ENCODE measurements at regions not wholly inside any gene's neighbourhood (a gene's known extent, or its start where the extent isn't known, plus 50 kb on each side); places are given as distances from the start of the nearest gene placed in this dataset.

DNA sequence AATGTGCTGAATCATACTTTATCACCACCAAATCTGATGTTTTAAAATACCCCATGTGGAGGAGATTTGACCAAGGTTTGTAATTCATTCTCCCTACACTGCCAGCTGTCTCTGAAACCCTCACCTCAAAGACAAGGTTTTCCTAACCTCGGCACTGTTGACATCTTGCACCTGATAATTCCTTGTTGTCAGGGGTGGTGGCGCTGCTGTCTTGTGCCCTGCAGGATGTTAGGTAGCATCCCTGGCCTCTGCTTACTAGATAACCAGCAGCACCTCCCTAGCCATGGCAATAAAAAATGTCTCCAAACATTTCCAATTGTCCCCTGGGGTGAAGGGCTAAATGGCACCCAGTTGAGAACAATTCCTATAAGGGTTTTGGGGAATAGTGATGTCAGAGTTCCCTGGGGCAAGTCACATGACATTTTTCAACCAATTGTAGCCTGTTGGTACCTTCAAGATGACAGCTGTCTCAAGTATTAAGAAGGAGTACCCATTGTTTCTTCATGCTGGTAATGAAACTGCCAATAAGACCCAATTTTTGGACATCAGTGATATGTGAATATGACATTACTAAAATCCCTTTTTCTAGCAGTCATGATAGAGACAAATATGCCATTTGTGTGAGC is 160.6 kb upstream of the PLCXD3 start:
- DNase-seq (ENCODE audit: low read depth), result no peak

GRCh38 chr5:41670216-41670615 is 159.8 kb upstream of the PLCXD3 start:
- no peak for DNase-seq (ENCODE audit: low read depth)

- no peak for DNase-seq (ENCODE audit: low read depth)
These were observed 150.9 kb upstream of the PLCXD3 start for GRCh38 chr5:41661254-41661653.

GRCh38 chr5:41656597-41656996 is 146.2 kb upstream of the PLCXD3 start:
- DNase-seq (ENCODE audit: low read depth), result no peak

- DNase-seq (ENCODE audit: low read depth), result no peak
These were observed 139.7 kb upstream of the PLCXD3 start for GRCh38 chr5:41650131-41650530.

DNA sequence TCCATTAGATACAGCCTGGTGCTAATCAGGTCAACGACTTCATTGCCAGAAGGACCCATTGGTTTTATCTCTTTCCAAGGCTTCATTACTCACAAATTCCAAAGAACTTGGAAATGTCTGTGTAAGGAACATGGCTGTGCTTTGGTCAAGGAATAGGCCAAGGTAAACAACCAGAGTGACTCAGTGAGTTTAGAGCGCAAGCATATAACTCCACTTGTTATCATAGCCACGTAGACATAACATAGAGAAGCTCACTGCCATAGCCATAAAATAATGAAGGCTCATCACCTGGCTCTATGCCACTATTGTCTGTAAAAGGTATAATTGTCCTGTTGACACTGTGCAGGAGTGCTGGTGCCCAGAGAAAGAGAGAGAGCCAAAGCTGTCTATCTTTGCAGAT is 139.3 kb upstream of the PLCXD3 start:
- DNase-seq (ENCODE audit: low read depth), result peak; percentile 3

DNA sequence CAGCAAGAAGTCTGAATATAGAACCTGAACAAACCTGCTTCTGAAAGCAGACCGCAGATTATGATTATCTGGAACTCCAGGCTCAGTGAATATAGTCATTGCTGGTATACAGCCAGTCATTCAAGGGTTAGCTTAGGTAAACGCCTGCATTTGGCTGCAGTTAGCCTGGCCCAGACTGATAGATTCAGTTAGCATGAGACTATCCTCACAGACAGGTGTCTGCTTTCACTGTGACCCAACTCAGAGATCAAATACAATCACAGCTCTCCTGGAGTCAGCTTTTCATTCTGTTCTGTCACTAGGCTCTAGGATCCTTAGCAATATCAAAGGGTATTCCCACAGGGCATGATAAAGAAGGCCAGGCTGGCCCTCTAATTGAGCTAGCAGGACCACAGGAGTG is 138.6 kb upstream of the PLCXD3 start:
- DNase-seq (ENCODE audit: low read depth), result no peak

GRCh38 chr5:41641621-41642020 is 131.2 kb upstream of the PLCXD3 start:
- DNase-seq (ENCODE audit: low read depth), result peak; percentile 36

DNA sequence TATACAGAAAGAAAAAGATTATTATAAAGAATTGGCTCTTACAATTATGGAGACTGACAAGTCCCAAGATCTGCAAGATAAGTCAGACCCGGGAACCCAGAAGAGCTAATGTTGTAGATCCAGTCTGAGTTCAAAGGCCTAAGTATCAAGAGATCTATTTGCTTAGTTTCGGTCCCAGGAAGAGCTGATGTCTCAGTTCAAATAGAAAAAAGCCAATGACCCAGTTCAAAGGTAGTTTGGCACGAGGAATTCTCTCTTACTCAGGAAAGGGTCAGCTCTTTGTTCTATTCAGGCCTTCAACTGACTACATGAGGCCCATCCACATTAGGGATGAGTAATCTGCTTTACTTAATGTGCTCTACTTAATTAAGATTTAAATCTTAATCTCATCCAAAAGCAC is 128.3 kb upstream of the PLCXD3 start:
- DNase-seq (ENCODE audit: low read depth), result no peak

GRCh38 chr5:41637869-41638268 is 127.5 kb upstream of the PLCXD3 start:
- peak; percentile 33 for DNase-seq (ENCODE audit: low read depth)

DNA sequence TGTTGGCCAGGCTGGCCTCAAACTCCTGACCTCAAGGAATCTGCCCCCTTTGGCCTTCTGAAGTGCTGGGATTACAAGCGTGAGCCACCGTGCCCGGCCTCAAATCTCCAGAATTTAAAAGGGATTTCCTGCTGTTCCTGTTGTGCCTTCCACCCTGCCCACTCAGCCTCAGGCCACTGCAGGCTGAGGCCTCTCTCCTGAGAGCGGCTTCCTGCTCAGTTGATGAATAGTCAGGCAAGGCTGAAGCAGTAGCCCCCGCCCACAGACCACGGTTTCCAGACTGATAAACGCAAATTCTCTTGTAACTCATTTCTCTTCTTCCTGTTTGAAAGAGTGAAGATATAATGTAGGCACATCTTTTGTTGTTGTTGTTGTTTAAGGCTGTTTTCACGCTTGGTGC is 127.0 kb upstream of the PLCXD3 start:
- DNase-seq (ENCODE audit: low read depth), result no peak

GRCh38 chr5:41636605-41637004 is 126.2 kb upstream of the PLCXD3 start:
- DNase-seq (ENCODE audit: low read depth), result peak; percentile 54

GRCh38 chr5:41629897-41630296 is 119.5 kb upstream of the PLCXD3 start:
- no peak for DNase-seq (ENCODE audit: low read depth)

GRCh38 chr5:41625571-41625970 is 115.2 kb upstream of the PLCXD3 start:
- DNase-seq (ENCODE audit: low read depth), result no peak

DNA sequence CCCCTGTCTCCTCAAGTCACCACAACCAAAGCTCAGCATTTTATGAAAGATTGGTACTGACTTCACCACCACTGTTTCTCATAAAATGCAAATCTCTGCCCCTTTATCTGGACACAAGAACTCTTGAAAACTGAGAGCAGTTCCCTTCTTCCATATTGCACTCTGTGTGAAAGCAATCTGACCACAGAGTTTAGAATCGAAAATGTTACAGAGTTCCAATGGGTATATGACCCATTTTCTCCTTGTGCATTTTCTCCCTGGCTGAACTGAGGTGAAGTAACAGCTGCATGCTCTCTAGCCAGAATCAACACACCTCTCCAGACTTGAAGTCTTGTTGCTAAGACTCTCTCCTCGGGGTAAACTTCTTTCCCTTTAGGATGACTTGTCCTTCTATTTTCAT is 111.0 kb upstream of the PLCXD3 start:
- no peak for DNase-seq (ENCODE audit: low read depth)

- DNase-seq (ENCODE audit: low read depth), result no peak
These were observed 107.6 kb upstream of the PLCXD3 start for GRCh38 chr5:41617843-41618515.

- no peak for DNase-seq (ENCODE audit: low read depth)
These were observed 100.0 kb upstream of the PLCXD3 start for GRCh38 chr5:41610386-41610785.

DNA sequence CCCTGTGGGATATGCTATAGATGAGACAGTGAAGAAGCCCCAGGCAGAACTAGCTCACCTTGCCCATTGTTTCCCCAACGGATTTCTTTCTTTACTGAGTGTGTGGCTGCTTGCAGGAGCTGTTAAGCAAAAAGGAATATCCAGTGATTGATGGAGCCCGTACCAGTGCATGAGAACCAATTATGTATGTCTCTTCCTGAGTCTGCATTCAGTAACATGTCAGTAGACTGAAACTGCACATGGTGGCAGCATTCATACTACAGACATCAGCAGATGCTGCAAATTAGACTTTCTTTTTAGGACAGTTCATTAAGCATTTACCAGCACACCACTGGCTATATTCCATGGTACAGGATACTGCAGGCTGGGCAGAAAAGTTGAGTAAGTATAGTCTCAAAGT is 90.3 kb upstream of the PLCXD3 start:
- no peak for DNase-seq (ENCODE audit: low read depth)

- no peak for DNase-seq (ENCODE audit: low read depth)
These were observed 87.6 kb upstream of the PLCXD3 start for GRCh38 chr5:41598011-41598410.

- no peak for DNase-seq (ENCODE audit: low read depth)
These were observed 77.3 kb upstream of the PLCXD3 start for GRCh38 chr5:41587668-41588067.

- no peak for DNase-seq (ENCODE audit: low read depth)
These were observed 64.8 kb upstream of the PLCXD3 start for GRCh38 chr5:41575110-41575779.

- DNase-seq (ENCODE audit: low read depth), result no peak
These were observed 64.0 kb upstream of the PLCXD3 start for GRCh38 chr5:41574391-41574790.
